ENCODE measurements at regions not wholly inside any gene's neighbourhood (a gene's known extent, or its start where the extent isn't known, plus 50 kb on each side); places are given as distances from the start of the nearest gene placed in this dataset.

- no peak overlapping the region for H3K4me3 Mint-ChIP-seq
- H3K4me1 Mint-ChIP-seq (ENCODE audit: low read depth): no peaks in the 10 kb centered on the region
- H3K36me3 Mint-ChIP-seq (ENCODE audit: insufficient read depth in 2 of 2): peaks cover 0 to 1% of the 10 kb centered on the region in 2 donors
- no peak overlapping the region for H3K27ac Mint-ChIP-seq
- no peak for DNase-seq
- peaks cover 0 to 1% of the 10 kb centered on the region in 2 donors for H3K9me3 Mint-ChIP-seq
- no peak for ATAC-seq (replicated peaks in 1 of 2)
- no peaks in the 10 kb centered on the region for H3K27me3 Mint-ChIP-seq (ENCODE audit: low read depth)
Measured at GRCh38 chr3:22746221-22746620, 456.9 kb upstream of the UBE2E2 start.

GRCh38 chr3:22748453-22749045 is 454.6 kb upstream of the UBE2E2 start:
- Mint-ChIP-seq H3K4me1 (ENCODE audit: low read depth) (no peaks in the 10 kb centered on the region), H3K9me3 (no peaks in the 10 kb centered on the region), H3K36me3 (ENCODE audit: insufficient read depth in 2 of 2) (no peaks in the 10 kb centered on the region), H3K4me3 (no peak overlapping the region), H3K27ac (no peak overlapping the region), H3K27me3 (ENCODE audit: low read depth) (no peaks in the 10 kb centered on the region)
- no peak for ATAC-seq (replicated peaks in 1 of 2)
- DNase-seq: no peak

- Mint-ChIP-seq H3K36me3 (ENCODE audit: insufficient read depth in 2 of 2) (no peaks in the 10 kb centered on the region), H3K27ac (no peak overlapping the region), H3K27me3 (ENCODE audit: low read depth) (no peaks in the 10 kb centered on the region), H3K9me3 (peaks cover 3 to 11% of the 10 kb centered on the region in 2 donors), H3K4me3 (no peak overlapping the region), H3K4me1 (ENCODE audit: low read depth) (no peaks in the 10 kb centered on the region)
- ATAC-seq (replicated peaks in 1 of 2) (no peak), DNase-seq (no peak)
Measured at GRCh38 chr3:22759636-22760310, 443.4 kb upstream of the UBE2E2 start.

GRCh38 chr3:22765679-22766078 is 437.4 kb upstream of the UBE2E2 start:
- Mint-ChIP-seq H3K4me3 (no peak overlapping the region), H3K27ac (no peak overlapping the region), H3K36me3 (ENCODE audit: insufficient read depth in 2 of 2) (peaks cover 0 to 1% of the 10 kb centered on the region in 2 donors), H3K27me3 (ENCODE audit: low read depth) (no peaks in the 10 kb centered on the region), H3K4me1 (ENCODE audit: low read depth) (no peaks in the 10 kb centered on the region), H3K9me3 (peaks cover 3 to 9% of the 10 kb centered on the region in 2 donors)
- ATAC-seq (replicated peaks in 1 of 2) (no peak), DNase-seq (no peak)

DNA sequence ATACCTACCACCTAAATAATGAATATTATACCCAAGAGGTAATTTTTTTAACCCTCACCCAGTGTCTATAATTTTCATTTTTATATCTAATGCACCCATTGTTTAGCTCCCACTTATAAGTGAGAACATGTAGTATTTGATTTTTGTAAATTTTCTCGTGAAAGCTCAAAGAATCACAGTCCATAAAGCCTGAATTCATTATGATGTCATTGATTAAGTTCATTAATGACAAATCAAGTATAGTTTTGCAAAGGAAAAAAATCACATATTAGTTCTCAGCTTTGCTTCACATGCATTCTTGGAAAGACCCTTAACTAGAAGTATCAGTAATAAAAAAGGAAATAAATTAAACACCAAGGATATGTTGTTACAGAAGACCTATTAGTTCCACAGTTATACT is 425.3 kb upstream of the UBE2E2 start:
- Mint-ChIP-seq H3K9me3 (no peaks in the 10 kb centered on the region), H3K4me3 (no peak overlapping the region), H3K27ac (no peak overlapping the region), H3K36me3 (ENCODE audit: insufficient read depth in 2 of 2) (no peaks in the 10 kb centered on the region), H3K27me3 (ENCODE audit: low read depth) (no peaks in the 10 kb centered on the region), H3K4me1 (ENCODE audit: low read depth) (no peaks in the 10 kb centered on the region)
- DNase-seq (no peak), ATAC-seq (replicated peaks in 1 of 2) (no peak)

DNA sequence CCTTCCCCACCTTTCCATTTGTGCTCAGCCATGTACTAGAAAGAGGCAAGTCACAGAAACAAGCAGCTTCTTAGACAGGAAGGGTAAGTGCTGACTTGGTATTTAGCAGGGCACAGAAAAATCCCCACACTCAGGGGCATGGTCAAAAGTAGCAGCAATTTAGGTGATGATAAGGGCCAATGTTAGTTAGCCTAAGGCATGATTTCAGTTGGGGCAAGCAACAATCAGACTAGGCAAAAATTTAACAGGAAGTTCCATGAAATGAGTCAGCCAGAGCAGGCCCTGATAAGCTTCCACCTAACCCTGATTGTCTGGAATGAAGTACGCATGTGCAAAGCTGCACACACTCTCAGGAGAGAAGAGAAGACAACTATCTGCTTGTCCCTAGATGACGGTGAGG is 423.4 kb upstream of the UBE2E2 start:
- H3K27ac Mint-ChIP-seq: no peak overlapping the region
- no peaks in the 10 kb centered on the region for H3K27me3 Mint-ChIP-seq (ENCODE audit: low read depth)
- no peaks in the 10 kb centered on the region for H3K4me1 Mint-ChIP-seq (ENCODE audit: low read depth)
- ATAC-seq (replicated peaks in 1 of 2): no peak
- peaks cover 2 to 5% of the 10 kb centered on the region in 2 donors for H3K36me3 Mint-ChIP-seq (ENCODE audit: insufficient read depth in 2 of 2)
- DNase-seq: no peak
- H3K4me3 Mint-ChIP-seq: no peak overlapping the region
- peaks cover 7 to 8% of the 10 kb centered on the region in 2 donors for H3K9me3 Mint-ChIP-seq

GRCh38 chr3:22792533-22792932 is 410.6 kb upstream of the UBE2E2 start:
- Mint-ChIP-seq H3K27me3 (ENCODE audit: low read depth) (no peaks in the 10 kb centered on the region), H3K36me3 (ENCODE audit: insufficient read depth in 2 of 2) (no peaks in the 10 kb centered on the region), H3K4me1 (ENCODE audit: low read depth) (no peaks in the 10 kb centered on the region), H3K9me3 (peaks cover 2 to 5% of the 10 kb centered on the region in 2 donors), H3K4me3 (no peak overlapping the region), H3K27ac (no peak overlapping the region)
- DNase-seq (no peak), ATAC-seq (replicated peaks in 1 of 2) (no peak)

- Mint-ChIP-seq H3K36me3 (ENCODE audit: insufficient read depth in 2 of 2) (no peaks in the 10 kb centered on the region), H3K27me3 (ENCODE audit: low read depth) (no peaks in the 10 kb centered on the region), H3K4me3 (no peak overlapping the region), H3K9me3 (peaks cover 0 to 5% of the 10 kb centered on the region in 2 donors), H3K27ac (no peak overlapping the region), H3K4me1 (ENCODE audit: low read depth) (no peaks in the 10 kb centered on the region)
- DNase-seq (no peak), ATAC-seq (replicated peaks in 1 of 2) (no peak)
Measured at GRCh38 chr3:22795917-22796316, 407.2 kb upstream of the UBE2E2 start.

DNA sequence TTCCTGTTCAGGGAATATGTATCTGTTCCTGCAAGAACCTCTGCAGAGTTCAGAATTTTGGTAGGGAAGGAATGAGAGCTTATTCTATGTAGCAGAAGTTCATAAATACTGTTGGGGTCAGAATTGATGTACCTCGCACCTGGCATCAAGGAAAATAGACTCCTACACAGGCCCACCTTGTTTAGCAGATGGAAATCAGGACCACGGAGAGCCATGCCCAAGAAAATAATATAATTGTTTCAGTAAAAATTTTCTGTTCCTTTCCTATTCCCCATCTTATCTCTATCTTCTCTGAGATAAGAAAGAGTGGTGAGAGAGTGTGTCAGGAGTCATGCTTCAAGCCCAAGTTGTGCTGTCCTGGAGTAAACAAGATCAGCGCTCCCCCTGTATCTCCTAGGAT is 404.7 kb upstream of the UBE2E2 start:
- Mint-ChIP-seq H3K27me3 (ENCODE audit: low read depth) (no peaks in the 10 kb centered on the region), H3K9me3 (peaks cover 0 to 3% of the 10 kb centered on the region in 2 donors), H3K4me1 (ENCODE audit: low read depth) (no peaks in the 10 kb centered on the region), H3K27ac (no peak overlapping the region), H3K4me3 (no peak overlapping the region), H3K36me3 (ENCODE audit: insufficient read depth in 2 of 2) (peaks cover 0 to 1% of the 10 kb centered on the region in 2 donors)
- ATAC-seq (replicated peaks in 1 of 2): no peak
- no peak for DNase-seq

- Mint-ChIP-seq H3K36me3 (ENCODE audit: insufficient read depth in 2 of 2) (no peaks in the 10 kb centered on the region), H3K27me3 (ENCODE audit: low read depth) (no peaks in the 10 kb centered on the region), H3K27ac (no peak overlapping the region), H3K4me3 (no peak overlapping the region), H3K9me3 (peaks cover 0 to 4% of the 10 kb centered on the region in 2 donors), H3K4me1 (ENCODE audit: low read depth) (no peaks in the 10 kb centered on the region)
- DNase-seq (no peak), ATAC-seq (replicated peaks in 1 of 2) (no peak)
Measured at GRCh38 chr3:22819209-22819608, 383.9 kb upstream of the UBE2E2 start.

DNA sequence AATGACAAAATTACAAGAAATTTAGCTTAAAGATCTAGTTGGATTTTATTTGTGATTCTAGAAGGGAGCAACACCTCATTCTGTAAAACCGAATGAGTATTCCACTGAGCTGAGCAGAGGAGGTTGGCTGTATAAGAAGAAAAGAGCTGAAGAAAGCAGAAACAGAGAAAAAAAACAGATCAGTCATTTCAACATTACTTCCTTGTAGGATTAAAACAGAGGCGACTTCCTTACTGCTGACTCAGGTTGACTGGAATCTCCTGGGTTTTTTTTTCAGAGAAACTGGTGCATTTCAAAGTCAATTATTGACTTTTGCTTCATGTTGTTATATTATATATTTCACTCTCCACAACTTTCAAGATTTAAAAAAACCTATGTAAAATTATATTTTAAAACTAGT is 368.1 kb upstream of the UBE2E2 start:
- DNase-seq (no peak), ATAC-seq (replicated peaks in 1 of 2) (no peak)
- Mint-ChIP-seq H3K27me3 (ENCODE audit: low read depth) (no peaks in the 10 kb centered on the region), H3K4me1 (ENCODE audit: low read depth) (no peaks in the 10 kb centered on the region), H3K27ac (no peak overlapping the region), H3K9me3 (peaks cover 1 to 2% of the 10 kb centered on the region in 2 donors), H3K4me3 (no peak overlapping the region), H3K36me3 (ENCODE audit: insufficient read depth in 2 of 2) (no peaks in the 10 kb centered on the region)

DNA sequence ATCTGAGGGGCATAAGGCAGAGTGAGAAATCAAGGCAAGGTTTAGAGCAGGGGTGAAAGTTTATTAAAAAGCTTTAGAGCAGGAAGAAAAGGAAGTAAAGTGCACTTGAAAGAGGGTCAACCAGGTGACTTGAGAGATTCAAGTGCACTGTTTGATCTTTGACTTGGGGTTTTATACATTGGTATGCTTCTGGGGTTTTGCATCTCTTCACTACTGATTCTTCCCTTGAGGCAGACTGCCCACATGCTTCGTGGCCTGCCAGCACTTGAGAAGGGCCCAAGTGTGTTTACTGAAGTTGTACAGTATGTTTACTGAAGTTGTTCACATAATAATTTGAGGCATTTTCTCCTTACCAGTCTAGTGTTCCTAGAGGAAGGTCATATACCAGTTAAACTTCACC is 367.0 kb upstream of the UBE2E2 start:
- peaks cover 0 to 4% of the 10 kb centered on the region in 2 donors for H3K9me3 Mint-ChIP-seq
- no peaks in the 10 kb centered on the region for H3K4me1 Mint-ChIP-seq (ENCODE audit: low read depth)
- no peaks in the 10 kb centered on the region for H3K36me3 Mint-ChIP-seq (ENCODE audit: insufficient read depth in 2 of 2)
- ATAC-seq (replicated peaks in 1 of 2) (no peak), DNase-seq (no peak)
- no peak overlapping the region for H3K27ac Mint-ChIP-seq
- H3K27me3 Mint-ChIP-seq (ENCODE audit: low read depth): no peaks in the 10 kb centered on the region
- no peak overlapping the region for H3K4me3 Mint-ChIP-seq

GRCh38 chr3:22843854-22844253 is 359.3 kb upstream of the UBE2E2 start:
- H3K27me3 Mint-ChIP-seq (ENCODE audit: low read depth): no peaks in the 10 kb centered on the region
- H3K9me3 Mint-ChIP-seq: peaks cover 2 to 8% of the 10 kb centered on the region in 2 donors
- no peak for DNase-seq
- H3K36me3 Mint-ChIP-seq (ENCODE audit: insufficient read depth in 2 of 2): no peaks in the 10 kb centered on the region
- no peak overlapping the region for H3K27ac Mint-ChIP-seq
- ATAC-seq (replicated peaks in 1 of 2): no peak
- H3K4me3 Mint-ChIP-seq: no peak overlapping the region
- H3K4me1 Mint-ChIP-seq (ENCODE audit: low read depth): no peaks in the 10 kb centered on the region

DNA sequence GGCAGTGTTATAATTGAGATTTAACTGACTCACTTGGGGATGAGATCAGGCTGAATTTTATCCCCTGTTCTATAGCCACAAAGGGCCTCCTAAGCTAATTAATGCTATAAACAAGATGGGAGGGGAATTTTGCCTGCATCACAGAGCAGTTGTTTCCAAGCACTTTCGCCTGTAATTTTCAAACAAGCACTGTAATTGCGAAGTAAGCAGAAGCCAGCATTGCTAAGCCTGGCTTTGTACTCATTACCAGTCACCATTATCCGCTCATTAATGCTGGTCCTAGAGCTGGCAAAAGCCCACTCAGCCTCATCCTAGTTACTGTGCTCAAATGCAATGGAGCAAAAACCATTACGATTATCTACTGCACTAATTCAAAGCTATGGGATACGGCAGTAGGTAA is 356.6 kb upstream of the UBE2E2 start:
- Mint-ChIP-seq H3K36me3 (ENCODE audit: insufficient read depth in 2 of 2) (no peaks in the 10 kb centered on the region), H3K9me3 (peaks cover under 1 to 10% of the 10 kb centered on the region in 2 donors), H3K4me3 (no peak overlapping the region), H3K27ac (no peak overlapping the region), H3K4me1 (ENCODE audit: low read depth) (no peaks in the 10 kb centered on the region), H3K27me3 (ENCODE audit: low read depth) (no peaks in the 10 kb centered on the region)
- no peak for DNase-seq
- ATAC-seq (replicated peaks in 1 of 2): no peak
